OCI-LY7 (cell line): ENCODE measurements at regions not wholly inside any gene's neighbourhood (a gene's known extent, or its start where the extent isn't known, plus 50 kb on each side); places are given as distances from the start of the nearest gene placed in this dataset.

ENCODE experiments used
- BruUV-seq: library from RNA; stranded (reverse); fragments of 400-500 nt; replicated peaks from 2 replicates; lab custom pipeline; 2021; lab: Mats Ljungman, UMichigan
- CTCF ChIA-PET: fragments of 300-600 bp; sonication (Branson Sonifier 250); formaldehyde crosslinking; loops from one replicate; lab custom pipeline; 2022; ENCODE audit warnings: antibody characterized with exemption; ENCODE audit not compliant: unreplicated experiment; lab: Charles Lee
- POLR2A ChIA-PET: fragments of 300-600 bp; sonication (Branson Sonifier 250); formaldehyde crosslinking; loops from one replicate; lab custom pipeline; 2022; ENCODE audit warnings: antibody characterized with exemption; lab: Charles Lee
- DNase-seq: peaks from one replicate; pipeline ENCODE4 v3.0.0-alpha.2; 2015; ENCODE audit warnings: low spot score
- H2AFZ ChIP-seq: fragments of 200-600 bp; sonication (generic), shearing (Covaris generic); 2 replicates; pipeline ENCODE4 v1.6.1; 2014; ENCODE audit warnings: mild to moderate bottlenecking, antibody characterized with exemption, low read length, moderate library complexity
- H3K27ac ChIP-seq: fragments of 200-600 bp; sonication (generic); 2 replicates; pipeline ENCODE4 v1.5.1; 2014; ENCODE audit warnings: mixed run types, low read depth, mild to moderate bottlenecking, moderate library complexity, low read length, inconsistent platforms; ENCODE audit not compliant: poor library complexity, severe bottlenecking
- H3K36me3 ChIP-seq: fragments of 200-600 bp; sonication (generic); 2 replicates; pipeline ENCODE4 v1.6.1; 2014; ENCODE audit warnings: mild to moderate bottlenecking, antibody characterized with exemption, low read length, moderate library complexity, mixed read lengths; ENCODE audit not compliant: insufficient read depth
- H3K4me1 ChIP-seq: fragments of 200-600 bp; sonication (generic); 2 replicates; pipeline ENCODE4 v1.5.1; 2014; ENCODE audit warnings: mild to moderate bottlenecking, low read length; ENCODE audit not compliant: insufficient read depth, poor library complexity, severe bottlenecking
- H3K4me2 ChIP-seq: fragments of 200-600 bp; sonication (generic); 2 replicates; pipeline ENCODE4 v1.6.1; 2014; ENCODE audit warnings: mild to moderate bottlenecking, low read length
- H3K4me3 ChIP-seq: fragments of 200-600 bp; sonication (generic); 2 replicates; pipeline ENCODE4 v1.5.1; 2014; ENCODE audit warnings: mild to moderate bottlenecking, low read depth, low read length; ENCODE audit not compliant: poor library complexity, severe bottlenecking
- H3K79me2 ChIP-seq: fragments of 200-600 bp; sonication (generic); 2 replicates; pipeline ENCODE4 v1.6.1; 2016; ENCODE audit warnings: low read depth, mild to moderate bottlenecking, low read length, moderate library complexity, mixed read lengths; ENCODE audit not compliant: insufficient read depth
- H3K9me2 ChIP-seq: fragments of 200-600 bp; sonication (generic); 2 replicates; pipeline ENCODE4 v1.6.1; 2016; ENCODE audit warnings: mild to moderate bottlenecking, low read length, mixed read lengths; ENCODE audit not compliant: insufficient read depth
- H3K9me3 ChIP-seq: fragments of 200-600 bp; sonication (generic); 2 replicates; pipeline ENCODE4 v1.6.1; 2014; ENCODE audit warnings: mild to moderate bottlenecking, mixed run types, low read length, mixed read lengths
- H4K20me1 ChIP-seq: fragments of 200-600 bp; sonication (generic); 2 replicates; pipeline ENCODE4 v1.6.1; 2014; ENCODE audit warnings: mild to moderate bottlenecking, antibody characterized with exemption, low read length, moderate library complexity, mixed read lengths; ENCODE audit not compliant: insufficient read depth
- CTCF ChIP-seq: fragments of 200-600 bp; sonication (generic); conservative IDR thresholded peaks from 2 replicates; pipeline ENCODE4 v1.5.1; 2014; ENCODE audit warnings: mild to moderate bottlenecking, antibody characterized with exemption, low read length, moderate library complexity, mixed read lengths
- EZH2phosphoT487 ChIP-seq: fragments of 200-600 bp; sonication (generic); IDR thresholded peaks from 2 replicates; pipeline ENCODE4 v1.6.1; 2018; ENCODE audit warnings: low read depth, borderline replicate concordance, mild to moderate bottlenecking, mixed run types, antibody characterized with exemption, low read length, moderate library complexity, mixed read lengths
- intact Hi-C: fragments of 100-400 bp; cut with micrococcal nuclease; formaldehyde crosslinking; loops from one replicate; pipeline ENCODE4 v1.10.0; 2022; ENCODE audit not compliant: unreplicated experiment

GRCh38 chr14:89542786-89543424 is 125.9 kb upstream of the FOXN3 start:
- intact Hi-C loops: no loop called here

GRCh38 chr14:89540830-89541470 is 123.9 kb upstream of the FOXN3 start:
- intact Hi-C loops: no loop called here

More at GRCh38 chr14:89542786-89543424, 125.9 kb upstream of the FOXN3 start:
- no TSS peak for BruUV-seq
- Histone ChIP-seq H3K9me3 (no peaks in the 10 kb centered on the region), H3K4me2 (no peak overlapping the region), H4K20me1 (no peaks in the 10 kb centered on the region; the same call in 1 of the 2 replicates), H3K27ac (no peak overlapping the region), H3K79me2 (0 out of 2 replicates have a peak, but pooled peaks cover 4% of the 10 kb centered on the region), H3K36me3 (no peaks in the 10 kb centered on the region), H3K9me2 (no peaks in the 10 kb centered on the region), H3K4me1 (no peaks in the 10 kb centered on the region), H3K4me3 (no peak overlapping the region), H2AFZ (no peak overlapping the region)
- TF ChIP-seq CTCF: no peak
- no peak for TF ChIP-seq EZH2phosphoT487
- ChIA-PET POLR2A (interaction anchor here (0.5 to 1.1 kb wide), 3 partner anchors 69 to 199 kb away, joined by 3 to 5 read pairs (median 4); no protein-coding TSS in a partner anchor), CTCF (interaction anchor here (1.2 kb wide), 1 partner anchor 366 kb away, joined by 6 read pairs; no protein-coding TSS in a partner anchor)
- no peak for DNase-seq

More at GRCh38 chr14:89540830-89541470, 123.9 kb upstream of the FOXN3 start:
- H2AFZ ChIP-seq: no peak overlapping the region
- H3K4me2 ChIP-seq: no peak overlapping the region
- no peaks in the 10 kb centered on the region for H3K9me3 ChIP-seq
- POLR2A ChIA-PET: interaction anchor here (1.3 kb wide), 1 partner anchor 8 kb away, joined by 3 read pairs; no protein-coding TSS in a partner anchor
- no peaks in the 10 kb centered on the region for H3K36me3 ChIP-seq
- no TSS peak for BruUV-seq
- no peaks in the 10 kb centered on the region for H3K4me1 ChIP-seq
- no peaks in the 10 kb centered on the region for H3K9me2 ChIP-seq
- CTCF ChIA-PET: no interaction called here
- 0 out of 2 replicates have a peak, but pooled peaks cover 4% of the 10 kb centered on the region for H3K79me2 ChIP-seq
- no peaks in the 10 kb centered on the region; the same call in 1 of the 2 replicates for H4K20me1 ChIP-seq
- TF ChIP-seq CTCF (no peak), EZH2phosphoT487 (no peak)
- no peak for DNase-seq
- H3K4me3 ChIP-seq: no peak overlapping the region
- H3K27ac ChIP-seq: no peak overlapping the region
